Pancreas (tissue), 10 donors: ENCODE measurements at regions not wholly inside any gene's neighbourhood (a gene's known extent, or its start where the extent isn't known, plus 50 kb on each side); places are given as distances from the start of the nearest gene placed in this dataset.
A peak's percentile ranks its signal among the peaks of the same experiment; 100 is the strongest.

Source experiments
- ATAC-seq, 4 donors: fragments of 200-7000 bp; cut with Tn5 transposase; one replicate each; pipeline versions ENCODE4 v1.8.0 to v1.9.1; 2020; ENCODE audit warnings: mild to moderate bottlenecking in 4 of 4, moderate library complexity in 4 of 4
- DNase-seq, 6 donors: peaks; one replicate each; pipeline ENCODE4 v3.0.0-alpha.2; 2020
- FAIRE-seq: peaks from 2 replicates; lab custom pipeline; 2012; peaks lifted over from hg19 to GRCh38; lab: Jason Lieb, UNC
- H3K27ac ChIP-seq, 4 donors: fragments of 200-600 bp; sonication (generic); 1 replicate in 3 of 4; 2 replicates in 1 of 4; pipeline versions ENCODE4 v1.5.0 to v1.8.0; 2020
- H3K27me3 ChIP-seq, 4 donors: fragments of 200-600 bp; one replicate each; pipeline ENCODE4 v1.8.0; 2021
- H3K36me3 ChIP-seq, 3 donors: fragments of 200-600 bp; sonication (generic) in 1 of 3; one replicate each; pipeline versions ENCODE4 v1.5.0 to v1.8.0; 2020 to 2021
- H3K4me1 ChIP-seq, 3 donors: fragments of 200-600 bp; one replicate each; pipeline ENCODE4 v1.8.0; 2021
- H3K4me3 ChIP-seq, 4 donors: fragments of 200-600 bp; sonication (generic) in 2 of 4; one replicate each; pipeline versions ENCODE4 v1.5.0 to v1.8.0; 2020 to 2021
- H3K9me3 ChIP-seq, 4 donors: fragments of 200-600 bp; one replicate each; pipeline ENCODE4 v1.8.0; 2021
- CTCF ChIP-seq, 4 donors: fragments of 200-600 bp; sonication (generic) in 3 of 4; IDR thresholded peaks; one replicate each; pipeline versions ENCODE4 v1.5.0 to v1.8.0; 2021; ENCODE audit warnings: antibody characterized with exemption in 4 of 4
- WGBS, 2 donors: extraction: QIAGEN DNeasy Blood & Tissue Kit; methylation state at CpG; one replicate each; pipeline ENCODE4 v1.1.7; 2013; 5-methylcytosine and 5-hydroxymethylcytosine counted together
- intact Hi-C, 3 donors: fragments of 100-400 bp; cut with DNase I; formaldehyde crosslinking; loops; one replicate each; pipeline versions ENCODE4 v1.11.1 to v1.14.2; 2022
- donor health status: healthy with polysubstance abuse.
- donor health status: DM: no; HTN: no; CAD: no; lungs with moderate emphysema.
- donor health status: DM: no; HTN: no; CAD: no.
- donor health status: control.
- donor health status: control.
- donor health status: Bipolar disorder and iron deficiency.
- donor health status: DM: yes; HTN: yes; CAD: no.
- donor health status: DM: no; HTN: no; CAD: no.
- donor health status: DM: no; HTN: no; CAD: no.
- donor health status: DM: yes; HTN: yes; CAD: no.

DNA sequence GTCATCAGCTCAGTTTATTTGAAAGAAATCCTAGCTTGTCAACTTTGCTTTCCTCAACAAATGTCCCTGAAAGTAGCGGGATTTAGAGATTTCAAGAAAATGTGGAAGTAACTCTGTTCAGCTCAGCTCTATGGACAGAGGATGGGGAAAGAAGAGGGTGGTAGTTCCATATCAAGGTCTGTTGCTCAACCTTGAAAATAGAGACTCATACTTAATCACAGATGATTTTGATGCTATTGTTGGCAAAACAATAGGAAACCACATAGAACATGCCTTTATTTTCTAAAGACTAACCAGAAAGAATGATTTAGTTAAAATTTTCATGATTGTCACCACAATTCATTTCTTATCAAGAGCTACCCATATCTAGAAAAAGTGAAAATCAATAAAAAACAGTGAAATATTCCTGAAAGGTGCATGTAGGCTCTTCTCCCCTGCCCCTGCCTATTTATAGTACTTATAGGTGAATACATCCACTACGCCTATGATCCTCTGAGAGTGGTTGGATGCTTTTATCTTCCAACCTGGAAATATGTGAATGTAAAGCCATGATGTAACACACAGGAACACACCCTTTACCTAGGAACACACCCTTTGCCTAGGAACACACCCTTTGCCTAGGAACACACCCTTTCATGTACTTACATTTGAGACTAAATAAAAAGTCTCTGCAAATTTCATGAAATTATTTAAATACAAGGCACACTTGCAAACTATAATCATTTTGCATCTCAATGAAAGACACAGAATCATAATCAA lies 65.8 kb downstream of the ETAA1 start:
- 96 to 99% methylated on average over 2 of the region's 2 CpGs for WGBS, 2 donors
- Histone ChIP-seq H3K27me3 (no peaks in the 10 kb centered on the region), H3K27ac (no peak overlapping the region), H3K4me1 (no peaks in the 10 kb centered on the region), H3K9me3 (no peaks in the 10 kb centered on the region), H3K36me3 (no peaks in the 10 kb centered on the region), H3K4me3 (no peak overlapping the region)
- ATAC-seq (no peak), FAIRE-seq (peak; percentile 45), DNase-seq (no peak)
- no peak for TF ChIP-seq CTCF (IDR thresholded peaks at IDR 0.05)
- intact Hi-C loops, result no loop called here

DNA sequence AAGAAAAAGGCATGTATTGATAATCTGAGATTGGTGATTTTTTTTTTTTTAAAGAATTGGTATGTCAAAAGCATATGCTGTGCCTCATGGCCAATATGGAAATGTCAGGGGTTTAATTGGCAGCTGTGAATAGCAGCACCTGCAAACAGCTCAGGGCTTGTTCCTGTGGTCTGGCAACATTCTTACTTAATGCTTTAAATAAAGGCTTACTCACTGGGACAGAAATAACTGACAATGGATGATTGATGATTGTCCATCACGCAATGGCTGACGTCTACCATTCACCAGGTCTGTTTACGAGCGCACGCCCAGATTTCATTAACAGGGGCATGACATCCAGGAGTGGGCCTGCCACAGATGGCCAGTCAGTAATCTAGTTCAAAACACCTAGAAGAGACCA lies 66.7 kb downstream of the ETAA1 start:
- WGBS, 2 donors, result 86 to 90% methylated on average over 5 of the region's 5 CpGs
- Histone ChIP-seq H3K36me3 (no peaks in the 10 kb centered on the region), H3K4me1 (no peaks in the 10 kb centered on the region), H3K27me3 (no peaks in the 10 kb centered on the region), H3K9me3 (no peaks in the 10 kb centered on the region), H3K4me3 (no peak overlapping the region), H3K27ac (no peak overlapping the region)
- ATAC-seq (no peak), DNase-seq (no peak), FAIRE-seq (no peak)
- TF ChIP-seq CTCF (IDR thresholded peaks at IDR 0.05), result no peak
- intact Hi-C loops, result no loop called here

- Histone ChIP-seq H3K36me3 (no peaks in the 10 kb centered on the region), H3K27ac (no peak overlapping the region), H3K4me1 (no peaks in the 10 kb centered on the region), H3K4me3 (no peak overlapping the region), H3K9me3 (no peaks in the 10 kb centered on the region), H3K27me3 (no peaks in the 10 kb centered on the region)
- no peak for ATAC-seq
- intact Hi-C loops, result no loop called here
- TF ChIP-seq CTCF (IDR thresholded peaks at IDR 0.05), result no peak
- no peak for DNase-seq
- no peak for FAIRE-seq
These were observed 68.5 kb downstream of the ETAA1 start for GRCh38 chr2:67465623-67466022.

DNA sequence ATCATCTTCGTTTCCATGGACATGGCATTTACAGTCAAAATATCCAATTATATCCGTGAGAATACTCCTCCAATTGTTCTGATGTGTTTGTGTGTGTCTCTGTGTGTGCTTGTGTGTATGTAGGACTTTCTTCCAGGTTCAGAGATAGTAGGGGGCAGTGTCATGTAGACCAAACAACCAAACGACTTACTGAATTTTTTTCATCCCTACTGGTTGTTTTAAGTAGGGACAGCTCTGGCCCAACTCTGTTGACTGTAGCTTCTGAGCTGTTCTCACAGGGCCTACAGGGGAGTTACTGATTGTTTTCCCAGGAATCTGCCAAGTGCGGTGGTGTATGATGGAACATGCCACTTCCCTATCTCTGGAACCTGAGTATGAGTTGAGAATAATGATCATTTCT lies 69.6 kb downstream of the ETAA1 start:
- intact Hi-C loops, result no loop called here
- no peaks in the 10 kb centered on the region for H3K4me1 ChIP-seq
- DNase-seq, result no peak
- no peaks in the 10 kb centered on the region for H3K36me3 ChIP-seq
- H3K4me3 ChIP-seq, result no peak overlapping the region
- H3K27me3 ChIP-seq, result no peaks in the 10 kb centered on the region
- no peak for ATAC-seq
- H3K27ac ChIP-seq, result no peak overlapping the region
- no peak for TF ChIP-seq CTCF (IDR thresholded peaks at IDR 0.05)
- no peak for FAIRE-seq
- 62 to 66% methylated on average over 4 of the region's 4 CpGs for WGBS, 2 donors
- no peaks in the 10 kb centered on the region for H3K9me3 ChIP-seq

GRCh38 chr2:67471681-67472080 lies 74.5 kb downstream of the ETAA1 start:
- no peak for FAIRE-seq
- Histone ChIP-seq H3K4me3 (no peak overlapping the region), H3K4me1 (no peaks in the 10 kb centered on the region), H3K27ac (no peak overlapping the region), H3K36me3 (no peaks in the 10 kb centered on the region), H3K27me3 (no peaks in the 10 kb centered on the region), H3K9me3 (no peaks in the 10 kb centered on the region)
- 87 to 92% methylated on average over 3 of the region's 3 CpGs for WGBS, 2 donors
- no peak for DNase-seq
- no peak for TF ChIP-seq CTCF (IDR thresholded peaks at IDR 0.05)
- no peak for ATAC-seq
- intact Hi-C loops, result no loop called here
